Aorta (tissue), 5 donors: ENCODE measurements at regions not wholly inside any gene's neighbourhood (a gene's known extent, or its start where the extent isn't known, plus 50 kb on each side); places are given as distances from the start of the nearest gene placed in this dataset.
"Not testable (repeated sequence)": the region's sequence is repeated elsewhere in the genome, so short reads cannot be mapped to it uniquely, and the experiment has no call there.

Experiments
- ATAC-seq: fragments of 200-7000 bp; cut with Tn5 transposase; one replicate; pipeline ENCODE4 v1.9.1; 2022; ENCODE audit warnings: moderate library complexity; ENCODE audit not compliant: low FRiP score
- DNase-seq, 2 donors: peaks; one replicate each; pipeline ENCODE4 v3.0.0-alpha.2; 2020
- H3K27ac ChIP-seq, 2 donors: one replicate each; pipeline ENCODE4 v1.5.1; 2013; ENCODE audit warnings: low read length in 2 of 2, mild to moderate bottlenecking in 2 of 2, moderate library complexity in 2 of 2, control low read depth in 1 of 2, inconsistent platforms in 1 of 2, low read depth in 1 of 2
- H3K27me3 ChIP-seq, 2 donors: one replicate each; pipeline ENCODE4 v1.6.1; 2013; ENCODE audit warnings: control low read depth in 1 of 2, low read length in 1 of 2, mild to moderate bottlenecking in 1 of 2, moderate library complexity in 1 of 2; ENCODE audit not compliant: insufficient read depth in 2 of 2, control insufficient read depth in 1 of 2
- H3K36me3 ChIP-seq, 2 donors: one replicate each; pipeline ENCODE4 v1.6.1; 2013; ENCODE audit warnings: control low read depth in 1 of 2, low read length in 1 of 2, mild to moderate bottlenecking in 1 of 2; ENCODE audit not compliant: insufficient read depth in 2 of 2, control insufficient read depth in 1 of 2
- H3K4me1 ChIP-seq, 2 donors: one replicate each; pipeline ENCODE4 v1.6.1; 2013; ENCODE audit warnings: low read length in 2 of 2, control low read depth in 1 of 2, mild to moderate bottlenecking in 1 of 2, moderate library complexity in 1 of 2; ENCODE audit not compliant: insufficient read depth in 2 of 2, control insufficient read depth in 1 of 2
- H3K4me3 ChIP-seq, 2 donors: one replicate each; pipeline ENCODE4 v1.5.1; 2013; ENCODE audit warnings: low read length in 2 of 2, control low read depth in 1 of 2, mild to moderate bottlenecking in 1 of 2
- H3K9me3 ChIP-seq: one replicate; pipeline ENCODE4 v1.6.1; 2013; ENCODE audit warnings: mild to moderate bottlenecking, low read length; ENCODE audit not compliant: control insufficient read depth
- WGBS, 2 donors: extraction: QIAGEN DNeasy Blood & Tissue Kit; methylation state at CpG; one replicate each; pipeline ENCODE4 v1.1.7; 2013; 5-methylcytosine and 5-hydroxymethylcytosine counted together
- intact Hi-C, 2 donors: fragments of 100-400 bp; cut with DNase I; formaldehyde crosslinking; loops; one replicate each; pipeline versions ENCODE4 v1.14.2 to v1.15.0; 2022
- donor health status: healthy with polysubstance abuse.
- donor health status: Bipolar disorder and iron deficiency.
- donor health status: DM: no; HTN: no; CAD: no.
- donor health status: DM: no; HTN: no; CAD: no.
- donor health status: DM: yes; HTN: yes; CAD: no.

GRCh38 chr22:48059521-48059920 is 1297.1 kb downstream of the TBC1D22A start:
- H3K27ac ChIP-seq, H3K4me1 ChIP-seq, ATAC-seq, H3K4me3 ChIP-seq, DNase-seq, H3K27me3 ChIP-seq, intact Hi-C loops, H3K9me3 ChIP-seq, H3K36me3 ChIP-seq: not testable (repeated sequence)
- 88 to 95% methylated on average over 4 of the region's 4 CpGs for WGBS, 2 donors

- WGBS, 2 donors = 79 to 80% methylated on average over 22 of the region's 22 CpGs
- no peak for DNase-seq
- ATAC-seq = no peak
- Histone ChIP-seq H3K27ac (no peak overlapping the region), H3K36me3 (no peaks in the 10 kb centered on the region), H3K27me3 (no peaks in the 10 kb centered on the region), H3K4me1 (no peaks in the 10 kb centered on the region), H3K9me3 (no peaks in the 10 kb centered on the region), H3K4me3 (no peak overlapping the region)
- intact Hi-C loops = no loop called here
Measured at GRCh38 chr22:48057116-48057835, 1294.8 kb downstream of the TBC1D22A start.

- 73 to 80% methylated on average over 11 of the region's 11 CpGs for WGBS, 2 donors
- ATAC-seq (no peak), DNase-seq (no peak)
- Histone ChIP-seq H3K36me3 (no peaks in the 10 kb centered on the region), H3K27ac (no peak overlapping the region), H3K4me1 (no peaks in the 10 kb centered on the region), H3K9me3 (no peaks in the 10 kb centered on the region), H3K27me3 (no peaks in the 10 kb centered on the region), H3K4me3 (no peak overlapping the region)
- intact Hi-C loops = no loop called here
Measured at GRCh38 chr22:48055827-48056226, 1293.4 kb downstream of the TBC1D22A start.

- DNase-seq (no peak), ATAC-seq (no peak)
- Histone ChIP-seq H3K4me3 (no peak overlapping the region), H3K4me1 (no peaks in the 10 kb centered on the region), H3K27me3 (no peaks in the 10 kb centered on the region), H3K36me3 (no peaks in the 10 kb centered on the region), H3K27ac (no peak overlapping the region), H3K9me3 (no peaks in the 10 kb centered on the region)
- 87 to 88% methylated on average over 1 of the region's 1 CpG for WGBS, 2 donors
- intact Hi-C loops = no loop called here
Measured at GRCh38 chr22:48055185-48055584, 1292.7 kb downstream of the TBC1D22A start.

GRCh38 chr22:48054596-48054995 is 1292.1 kb downstream of the TBC1D22A start:
- H3K27me3 ChIP-seq = no peaks in the 10 kb centered on the region
- ATAC-seq (no peak), DNase-seq (no peak)
- 77 to 79% methylated on average over 14 of the region's 14 CpGs for WGBS, 2 donors
- no peak overlapping the region for H3K27ac ChIP-seq
- intact Hi-C loops = no loop called here
- H3K9me3 ChIP-seq = no peaks in the 10 kb centered on the region
- no peak overlapping the region for H3K4me3 ChIP-seq
- H3K36me3 ChIP-seq = no peaks in the 10 kb centered on the region
- H3K4me1 ChIP-seq = no peaks in the 10 kb centered on the region

- no peak overlapping the region for H3K27ac ChIP-seq
- DNase-seq (no peak), ATAC-seq (no peak)
- H3K27me3 ChIP-seq = no peaks in the 10 kb centered on the region
- H3K4me1 ChIP-seq = no peaks in the 10 kb centered on the region
- H3K36me3 ChIP-seq = no peaks in the 10 kb centered on the region
- 81 to 86% methylated on average over 8 of the region's 8 CpGs for WGBS, 2 donors
- no peaks in the 10 kb centered on the region for H3K9me3 ChIP-seq
- intact Hi-C loops = no loop called here
- no peak overlapping the region for H3K4me3 ChIP-seq
Measured at GRCh38 chr22:48053973-48054372, 1291.5 kb downstream of the TBC1D22A start.

- H3K27me3 ChIP-seq = no peaks in the 10 kb centered on the region
- 67 to 70% methylated on average over 7 of the region's 7 CpGs for WGBS, 2 donors
- ATAC-seq = no peak
Measured at GRCh38 chr22:48053486-48053885, 1291.0 kb downstream of the TBC1D22A start.

GRCh38 chr22:48052621-48052890 is 1290.1 kb downstream of the TBC1D22A start:
- ATAC-seq (no peak), DNase-seq (no peak)
- Histone ChIP-seq H3K9me3 (no peaks in the 10 kb centered on the region), H3K27me3 (no peaks in the 10 kb centered on the region), H3K27ac (no peak overlapping the region), H3K4me3 (no peak overlapping the region), H3K36me3 (no peaks in the 10 kb centered on the region), H3K4me1 (no peaks in the 10 kb centered on the region)
- intact Hi-C loops = no loop called here
- WGBS, 2 donors = 92 to 95% methylated on average over 7 of the region's 7 CpGs

More at GRCh38 chr22:48053486-48053885, 1291.0 kb downstream of the TBC1D22A start:
- H3K4me1 ChIP-seq = no peaks in the 10 kb centered on the region
- no peaks in the 10 kb centered on the region for H3K36me3 ChIP-seq
- no peak overlapping the region for H3K27ac ChIP-seq
- H3K4me3 ChIP-seq = no peak overlapping the region
- DNase-seq = no peak
- no peaks in the 10 kb centered on the region for H3K9me3 ChIP-seq
- intact Hi-C loops = no loop called here

- intact Hi-C loops = no loop called here
- Histone ChIP-seq H3K27me3 (no peaks in the 10 kb centered on the region), H3K4me1 (no peaks in the 10 kb centered on the region), H3K27ac (no peak overlapping the region), H3K4me3 (no peak overlapping the region), H3K9me3 (no peaks in the 10 kb centered on the region), H3K36me3 (no peaks in the 10 kb centered on the region)
- WGBS, 2 donors = 83 to 84% methylated on average over 11 of the region's 11 CpGs
- DNase-seq (no peak), ATAC-seq (no peak)
Measured at GRCh38 chr22:48051796-48052620, 1289.6 kb downstream of the TBC1D22A start.
